ENCODE measurements at regions not wholly inside any gene's neighbourhood (a gene's known extent, or its start where the extent isn't known, plus 50 kb on each side); places are given as distances from the start of the nearest gene placed in this dataset.

DNA sequence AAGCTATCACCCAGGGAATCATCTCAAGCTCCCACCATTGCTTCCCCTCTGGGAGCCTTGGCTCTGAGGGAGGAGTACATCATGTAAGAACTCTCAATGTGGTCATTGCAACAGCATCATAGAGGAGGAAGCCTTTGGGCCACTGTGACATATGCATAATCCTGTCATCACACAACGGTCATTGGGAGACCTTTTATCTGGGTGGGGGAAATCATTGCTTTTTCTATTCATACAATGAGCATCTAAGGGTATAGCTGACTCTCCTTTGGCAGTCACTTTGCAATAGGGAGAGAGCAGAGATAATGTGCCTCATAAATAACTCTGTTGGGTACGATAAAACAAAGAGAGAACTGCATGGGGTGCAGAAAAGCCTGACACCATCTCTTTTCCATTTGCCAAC, 155.2 kb upstream of the KCNIP4 start:
- DNase-seq, result no peak

DNA sequence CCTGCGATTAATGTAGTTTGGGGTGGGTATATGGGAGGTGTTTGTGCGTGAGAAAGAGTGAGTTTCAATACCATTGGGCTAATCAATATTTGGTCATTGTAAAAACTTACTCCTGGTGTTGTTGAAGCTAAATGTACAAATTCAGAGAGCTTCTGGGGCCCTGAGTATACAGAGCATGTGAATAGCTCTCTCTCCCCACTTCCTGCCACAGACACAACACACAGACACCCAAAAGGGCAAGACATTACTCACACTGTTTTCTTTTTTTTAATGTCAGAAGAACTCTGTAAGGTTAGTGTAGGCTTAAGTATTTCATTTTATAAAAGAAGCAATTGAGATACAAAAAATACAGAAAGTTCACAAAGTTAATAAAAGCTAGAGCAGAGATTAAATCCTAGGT, 151.3 kb upstream of the KCNIP4 start:
- no peak for DNase-seq

DNA sequence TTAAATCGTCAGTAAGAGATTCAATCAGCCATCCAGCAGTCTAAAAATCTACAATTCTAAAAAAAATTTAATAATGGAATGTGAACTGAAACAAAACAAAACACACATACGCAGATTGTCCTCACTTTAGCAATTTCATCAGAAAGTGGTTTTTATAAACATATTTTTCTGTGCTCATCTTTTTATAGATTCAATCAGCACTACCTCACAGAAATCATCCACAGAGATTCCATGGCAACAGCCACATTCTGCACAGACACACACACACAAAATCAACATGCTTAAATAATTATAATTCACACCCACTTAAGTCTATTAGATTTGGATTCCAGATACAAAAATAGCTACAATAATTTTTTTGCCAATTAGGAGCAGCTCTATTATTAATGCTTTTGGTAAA, 149.0 kb upstream of the KCNIP4 start:
- no peak for DNase-seq

DNA sequence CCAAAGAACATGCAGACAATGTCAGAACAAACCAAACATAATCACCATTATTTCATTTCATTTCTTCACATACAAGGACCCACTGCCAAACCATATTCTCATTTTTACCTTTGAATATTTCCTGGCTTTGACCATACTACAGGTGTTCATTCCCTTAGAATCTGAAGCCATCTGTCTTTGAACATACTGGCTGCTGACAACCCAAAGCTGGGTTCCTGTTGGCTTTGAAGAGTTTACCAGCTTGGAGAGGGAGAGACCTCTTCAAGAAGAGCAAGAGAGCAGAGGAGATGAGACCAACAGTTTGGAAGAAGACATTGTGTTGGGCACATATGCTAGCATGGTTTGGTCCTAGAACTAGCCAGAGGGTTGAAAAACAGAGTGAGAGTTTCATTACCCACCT, 145.6 kb upstream of the KCNIP4 start:
- DNase-seq, result no peak

DNA sequence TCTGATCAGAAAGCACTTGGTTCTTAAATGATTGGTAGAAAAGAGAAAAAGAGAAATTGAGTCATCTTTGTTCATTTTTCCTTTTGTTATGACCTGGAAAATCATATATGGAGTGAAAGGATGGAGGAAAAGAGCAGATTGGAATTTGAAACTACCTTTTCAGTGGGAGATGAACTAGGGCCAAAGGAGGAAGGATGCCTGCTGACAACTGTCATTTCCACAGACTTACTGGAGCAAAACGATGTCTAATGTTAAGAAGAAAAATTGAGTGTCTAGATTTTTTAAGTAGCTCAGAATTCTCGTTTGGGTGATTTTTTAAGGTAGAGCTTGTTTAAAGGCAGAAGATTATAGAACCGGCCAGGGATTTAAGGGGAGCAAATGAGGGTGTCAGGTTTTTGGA, 144.6 kb upstream of the KCNIP4 start:
- DNase-seq, result no peak

DNA sequence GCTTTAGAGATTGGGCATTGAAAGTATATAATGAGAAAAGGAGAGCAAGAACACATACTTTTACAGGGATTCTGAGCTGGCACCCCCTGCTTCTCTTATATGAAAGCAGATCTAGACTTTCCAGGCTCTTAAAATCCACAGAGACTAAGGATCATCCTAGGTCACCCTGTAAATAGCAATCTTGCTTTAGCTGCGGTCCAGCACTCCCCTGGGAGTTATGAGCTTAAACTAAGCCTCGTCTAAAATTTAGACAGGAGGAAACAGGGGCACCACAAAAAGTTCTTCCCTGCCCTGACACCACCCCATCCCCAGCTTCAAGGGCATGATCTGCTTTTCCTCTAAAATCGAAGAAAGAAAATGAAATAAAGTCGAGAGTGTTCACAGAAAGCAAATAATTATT, 143.3 kb upstream of the KCNIP4 start:
- DNase-seq, result no peak

DNA sequence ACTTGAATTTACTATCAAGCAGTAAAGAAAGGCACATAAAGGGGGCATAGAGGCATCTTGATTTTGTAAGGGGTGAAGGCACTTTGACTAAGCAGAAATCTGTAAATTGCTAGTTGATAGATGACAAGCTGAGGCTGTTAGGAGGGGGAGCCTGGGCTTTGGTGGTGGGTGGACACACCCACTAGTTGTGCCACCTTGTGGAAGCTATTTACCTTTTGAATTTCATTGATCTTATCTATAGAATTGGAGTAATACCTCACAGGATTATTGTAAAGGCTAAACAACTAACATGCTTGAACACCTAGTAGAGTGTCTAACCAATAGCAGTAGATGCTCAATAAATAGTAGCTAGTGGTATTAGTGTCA, 142.8 kb upstream of the KCNIP4 start:
- DNase-seq, result no peak

DNA sequence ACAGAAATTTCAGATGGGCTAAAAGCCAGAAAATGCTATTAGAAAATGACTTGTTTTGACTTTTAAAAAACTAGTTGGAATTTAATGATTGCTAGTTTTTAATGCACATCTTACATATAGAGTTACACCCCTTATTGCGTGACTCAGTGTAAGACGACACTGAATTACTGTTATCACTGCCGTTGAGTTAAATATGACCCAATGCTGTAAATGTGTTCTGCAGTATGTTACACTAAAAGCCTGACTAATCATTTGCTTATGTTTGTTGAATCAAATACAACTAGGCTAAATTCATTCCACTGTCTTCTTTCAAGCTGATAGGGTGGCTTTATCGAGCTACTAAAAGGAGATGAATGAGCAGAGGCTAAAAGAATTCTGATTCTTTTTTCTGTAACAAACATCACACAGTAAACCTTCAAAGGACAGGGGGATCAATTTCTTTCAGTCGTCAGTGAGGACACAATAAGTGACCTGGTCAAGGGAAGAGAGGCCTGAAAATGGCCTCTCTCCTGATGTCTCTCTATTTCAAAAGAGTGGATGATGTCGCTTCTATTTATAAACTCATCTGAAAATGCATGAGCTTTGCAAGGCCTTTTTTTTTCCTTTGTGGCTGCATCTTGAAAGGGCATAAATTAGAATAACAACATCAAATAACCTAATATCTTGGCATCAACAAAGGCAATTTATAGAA, 142.2 kb upstream of the KCNIP4 start:
- DNase-seq, result no peak

DNA sequence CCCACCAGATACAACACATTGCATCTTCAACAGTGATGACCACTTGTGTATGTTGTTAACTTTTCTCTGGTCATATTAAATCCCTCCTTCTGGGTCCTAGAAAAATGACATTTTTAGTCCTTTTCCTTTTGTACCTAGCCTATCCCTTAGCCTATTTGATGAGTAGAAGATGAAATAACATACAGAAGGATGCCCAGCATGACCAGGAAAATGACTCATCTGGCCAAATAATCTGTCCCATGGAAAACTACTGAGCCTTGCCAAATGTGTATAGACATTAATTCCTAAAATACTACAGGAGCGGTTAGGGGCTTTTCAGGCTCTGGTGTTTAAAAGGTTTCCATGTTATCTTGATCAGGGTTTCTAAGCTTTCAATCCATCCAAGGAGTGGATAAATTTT, 129.0 kb upstream of the KCNIP4 start:
- DNase-seq, result no peak

DNA sequence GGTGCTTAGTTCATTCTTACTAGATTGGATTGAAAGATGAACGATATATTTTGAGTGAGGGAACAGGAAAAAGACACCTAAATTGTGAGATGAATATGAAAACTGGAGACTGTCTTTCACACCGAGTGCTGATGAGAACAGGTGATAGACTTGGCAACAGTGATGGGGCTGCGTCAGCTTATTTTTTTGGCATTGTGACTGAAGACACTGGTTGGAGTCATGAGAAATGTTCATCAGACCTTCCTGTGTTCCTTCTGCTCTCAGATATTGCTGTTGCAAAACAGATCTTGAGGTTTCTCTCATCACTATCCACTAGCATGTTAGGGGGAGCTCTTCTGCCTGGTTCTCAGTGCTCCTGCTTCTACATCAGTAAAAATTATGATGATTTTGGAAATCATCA, 124.2 kb upstream of the KCNIP4 start:
- no peak for DNase-seq

DNA sequence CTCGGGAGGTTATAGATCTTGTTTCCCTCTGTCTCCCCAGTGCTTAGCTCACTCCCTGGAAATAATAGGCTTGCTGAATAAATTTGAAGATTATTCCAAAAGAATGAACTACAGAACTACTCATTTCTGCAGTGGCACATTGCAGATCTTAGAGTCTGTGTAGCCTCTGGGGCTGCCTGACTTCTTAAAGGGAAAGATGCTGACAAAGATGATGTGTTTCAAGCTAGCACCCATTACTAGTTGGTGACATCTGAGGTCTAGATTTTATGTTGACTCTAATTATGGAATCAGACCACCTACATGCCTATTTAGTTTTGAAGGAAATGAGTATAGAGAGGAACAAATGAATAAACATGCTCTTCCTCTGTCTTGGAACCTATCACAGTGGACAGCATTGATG, 123.7 kb upstream of the KCNIP4 start:
- no peak for DNase-seq

DNA sequence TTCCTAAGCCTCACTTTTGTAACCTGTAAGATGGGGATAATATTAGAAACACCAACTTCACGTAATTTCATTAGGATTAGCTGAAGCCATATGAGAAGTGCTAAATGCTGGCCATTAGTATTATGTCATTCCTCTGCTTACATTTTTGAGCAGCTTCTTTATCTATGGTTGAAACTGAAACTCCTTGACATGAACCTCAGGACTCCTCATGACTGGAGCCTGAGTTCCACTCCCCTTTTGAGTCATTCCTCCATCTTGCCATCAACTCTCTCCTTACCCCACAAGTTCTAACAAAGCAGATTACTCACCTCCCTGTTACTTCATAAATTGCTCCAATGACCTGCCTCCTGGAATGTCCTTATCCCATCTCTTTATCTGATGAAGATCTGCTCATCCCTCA, 123.2 kb upstream of the KCNIP4 start:
- no peak for DNase-seq

DNA sequence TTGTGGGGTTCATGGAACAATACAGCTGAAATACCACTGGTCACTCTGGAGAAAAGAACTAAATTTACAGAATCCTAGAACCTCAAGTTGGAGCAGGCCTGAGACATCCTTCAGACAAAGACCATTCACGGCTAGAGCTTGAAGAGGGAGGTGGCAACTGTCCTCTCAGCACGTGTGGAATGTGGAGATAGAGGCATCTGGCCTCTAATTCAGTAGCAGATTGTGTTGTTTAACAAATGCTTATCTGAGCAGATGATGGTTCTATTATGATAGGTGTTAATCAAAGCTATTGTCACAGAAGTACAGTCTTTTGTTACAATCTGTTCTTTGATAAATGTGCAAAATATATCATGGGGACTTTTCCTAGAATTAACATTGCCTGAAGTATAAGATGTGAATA, 121.7 kb upstream of the KCNIP4 start:
- DNase-seq, result no peak

DNA sequence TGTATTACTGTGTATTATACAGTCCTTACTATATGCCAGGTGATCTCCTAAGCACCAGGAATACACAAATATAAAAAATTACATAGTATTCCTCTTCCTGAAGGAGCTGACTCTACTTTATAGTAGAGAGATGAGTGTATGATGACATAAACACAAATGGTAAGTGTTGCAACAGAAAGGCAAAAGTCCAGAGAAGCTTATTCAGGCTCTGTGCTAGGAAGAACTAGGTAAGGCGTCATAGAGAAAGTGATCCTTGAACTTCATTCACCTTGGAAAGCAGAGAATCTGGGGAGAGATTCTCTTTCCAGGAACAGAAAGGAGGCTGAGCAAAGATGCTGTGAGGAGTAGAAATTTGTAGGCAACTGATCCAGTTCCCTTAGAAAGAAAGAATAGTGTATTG, 115.0 kb upstream of the KCNIP4 start:
- DNase-seq, result no peak

DNA sequence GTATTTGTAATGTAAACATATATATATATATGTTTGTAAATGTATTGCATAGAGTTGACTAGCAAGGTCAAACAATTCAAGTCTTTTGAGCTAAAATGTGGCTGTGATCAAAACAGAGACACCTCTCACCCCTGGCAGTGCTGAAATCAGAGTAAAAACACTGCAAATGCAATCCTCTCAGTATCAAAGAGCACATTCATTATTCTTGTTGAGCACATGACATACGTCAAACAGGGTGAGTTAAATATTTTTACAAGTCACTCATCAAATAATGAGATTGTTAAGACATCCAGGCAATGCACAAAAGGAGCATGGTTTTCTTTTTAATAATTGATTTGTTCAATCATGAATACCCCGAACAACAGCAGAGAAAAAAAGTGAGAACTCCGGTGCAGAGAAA, 114.1 kb upstream of the KCNIP4 start:
- no peak for DNase-seq

DNA sequence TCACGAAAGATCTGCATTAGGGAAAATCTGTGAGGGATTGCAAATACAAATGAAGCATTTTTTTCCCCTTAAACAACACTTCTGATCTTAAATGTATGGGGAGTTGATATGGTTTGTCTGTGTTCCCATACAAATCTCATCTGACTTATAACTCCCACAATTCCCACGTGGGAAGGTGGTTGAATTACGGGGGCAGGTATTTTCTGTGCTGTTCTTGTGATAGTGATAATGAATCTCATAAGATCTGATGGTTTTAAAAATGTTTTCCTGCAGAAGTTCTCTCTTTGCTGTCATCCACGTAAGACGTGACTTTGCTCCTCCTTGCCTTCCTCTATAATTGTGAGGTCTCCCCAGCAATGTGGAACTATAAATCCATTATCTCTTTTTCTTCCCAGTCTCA, 107.4 kb upstream of the KCNIP4 start:
- DNase-seq, result no peak

DNA sequence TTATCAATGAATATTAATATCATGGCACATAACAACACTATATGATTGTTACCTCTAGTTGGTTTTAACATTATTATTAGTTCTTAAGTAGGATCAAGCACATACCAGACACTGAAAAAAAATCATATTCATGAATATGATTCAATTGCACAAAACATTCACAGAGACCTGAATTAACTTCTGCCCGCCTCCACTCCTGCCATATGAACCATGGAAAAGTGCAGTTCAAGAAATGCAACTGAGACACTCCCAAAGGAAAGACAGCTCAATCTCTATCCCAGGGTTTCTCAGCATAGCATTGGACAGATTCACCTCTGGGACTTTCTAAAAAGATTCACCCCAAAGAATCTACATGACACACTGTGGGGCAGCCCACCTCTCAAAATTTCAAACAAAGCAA, 103.5 kb upstream of the KCNIP4 start:
- DNase-seq, result no peak

DNA sequence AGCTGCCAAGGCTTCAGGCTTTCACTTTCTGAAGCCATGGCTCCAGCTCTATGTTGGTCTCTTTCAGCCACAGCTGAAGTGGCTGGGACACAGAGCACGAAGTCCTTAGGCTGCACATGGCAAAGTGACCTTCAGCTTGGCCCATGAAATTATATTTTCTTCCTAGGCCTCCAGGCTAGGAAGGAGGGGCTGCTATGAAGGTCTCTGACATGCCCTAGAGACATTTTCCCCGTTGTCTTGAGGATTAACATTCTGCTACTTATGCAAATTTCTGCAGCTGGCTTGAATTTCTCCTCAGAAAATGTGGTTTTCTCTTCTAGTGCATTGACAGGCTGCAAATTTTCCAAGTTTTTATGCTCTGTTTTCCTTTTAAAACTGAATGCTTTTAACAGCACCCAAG, 99.8 kb upstream of the KCNIP4 start:
- no peak for DNase-seq

DNA sequence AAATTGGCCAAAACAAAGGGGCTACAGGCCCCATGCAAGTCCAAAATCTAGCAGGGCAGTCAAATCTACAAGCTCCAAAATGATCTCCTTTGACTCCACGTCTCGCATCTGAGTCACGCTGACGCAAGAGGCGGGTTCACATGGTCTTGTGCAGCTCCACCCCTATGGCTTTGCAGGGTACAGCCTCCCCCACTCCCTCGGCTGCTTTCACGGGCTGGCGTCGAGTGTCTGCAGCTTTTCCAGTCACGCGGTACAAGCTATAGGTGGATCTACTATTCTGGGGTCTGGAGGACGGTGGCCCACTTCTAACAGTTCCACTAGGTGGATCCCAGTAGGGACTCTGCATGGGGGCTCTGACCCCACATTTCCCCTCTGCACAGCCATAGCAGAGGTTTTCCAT, 99.2 kb upstream of the KCNIP4 start:
- DNase-seq, result no peak

DNA sequence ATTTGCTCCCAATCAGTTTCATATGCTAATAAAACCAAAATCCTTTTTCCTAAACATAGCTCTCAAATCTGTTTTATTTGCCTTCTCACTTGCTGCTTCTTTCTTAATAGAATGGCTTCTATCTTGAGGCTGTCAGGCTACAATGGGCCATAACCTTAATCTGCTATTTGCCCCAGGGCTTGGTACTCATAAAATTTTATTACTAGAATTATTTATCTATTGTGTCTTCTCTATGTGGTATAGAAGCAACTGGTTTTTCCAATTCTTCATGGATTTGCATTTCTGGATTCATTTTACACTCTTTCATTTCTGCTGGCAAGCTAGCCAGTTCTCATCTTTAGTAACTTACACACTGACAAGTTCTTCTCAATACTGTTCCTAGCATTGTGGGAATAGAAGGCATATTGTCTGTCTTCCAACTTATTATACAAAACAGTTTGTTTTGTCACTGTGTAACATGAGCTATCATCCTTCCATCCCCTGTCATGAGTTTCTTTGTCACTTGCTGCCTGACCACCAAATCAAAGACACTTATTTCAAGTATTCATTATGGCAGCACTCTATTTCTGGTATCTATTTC, 96.6 kb upstream of the KCNIP4 start:
- DNase-seq, result no peak

DNA sequence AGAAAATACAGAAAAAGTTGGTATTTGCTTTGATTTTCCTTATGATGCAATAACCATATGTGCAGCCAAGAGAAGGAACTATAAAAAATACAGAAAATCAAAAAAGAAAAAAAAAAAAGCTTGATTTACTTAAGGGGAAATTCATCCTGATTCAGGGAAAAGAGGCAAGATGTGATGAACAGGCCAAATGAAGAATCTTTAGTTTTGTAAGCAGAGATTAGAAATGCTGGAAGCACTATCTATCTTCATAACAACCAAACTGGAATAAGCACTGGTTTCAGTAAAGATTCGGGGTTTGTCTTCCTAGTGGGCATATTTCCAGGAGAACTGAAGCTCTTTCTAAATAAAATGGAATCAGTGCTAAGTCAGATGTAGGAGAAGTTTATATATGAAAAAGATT, 82.9 kb upstream of the KCNIP4 start:
- no peak for DNase-seq

DNA sequence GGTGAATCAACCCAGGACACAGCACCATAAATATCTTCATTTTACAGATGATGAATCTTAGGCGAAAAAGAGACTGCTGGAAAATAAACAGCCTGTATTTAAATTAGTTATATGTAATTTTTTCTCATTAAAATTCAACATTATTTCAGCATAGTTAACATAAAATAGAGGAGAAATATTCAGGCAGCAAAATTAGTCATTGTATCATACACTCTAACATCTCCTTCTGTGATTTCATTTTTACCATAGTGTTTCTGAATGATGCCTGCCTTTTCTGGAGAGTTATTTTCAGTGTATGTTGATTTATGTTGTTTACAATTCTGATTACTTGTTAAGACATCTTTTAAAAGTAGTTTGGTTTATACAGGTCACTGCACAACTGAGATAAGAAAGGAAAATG, 82.3 kb upstream of the KCNIP4 start:
- no peak for DNase-seq

DNA sequence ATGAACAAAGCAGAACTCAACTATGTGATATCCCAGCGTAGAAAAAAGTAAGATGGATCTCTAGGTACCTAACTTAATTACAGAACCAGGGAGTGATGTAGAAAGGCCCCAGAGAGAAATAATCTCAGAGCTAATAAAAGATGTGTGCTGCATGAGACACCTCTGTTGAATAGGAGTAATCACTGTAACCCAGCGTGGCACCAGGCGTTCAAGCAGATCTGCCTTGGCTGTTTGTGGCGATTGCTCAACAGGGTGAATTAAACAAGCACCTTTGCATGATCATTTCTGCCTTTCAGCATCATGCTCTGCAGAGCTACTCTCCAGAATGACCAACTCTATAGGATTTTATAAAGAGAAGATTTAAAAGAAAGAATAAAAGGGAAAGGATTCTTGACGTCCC, 81.7 kb upstream of the KCNIP4 start:
- DNase-seq, result no peak

DNA sequence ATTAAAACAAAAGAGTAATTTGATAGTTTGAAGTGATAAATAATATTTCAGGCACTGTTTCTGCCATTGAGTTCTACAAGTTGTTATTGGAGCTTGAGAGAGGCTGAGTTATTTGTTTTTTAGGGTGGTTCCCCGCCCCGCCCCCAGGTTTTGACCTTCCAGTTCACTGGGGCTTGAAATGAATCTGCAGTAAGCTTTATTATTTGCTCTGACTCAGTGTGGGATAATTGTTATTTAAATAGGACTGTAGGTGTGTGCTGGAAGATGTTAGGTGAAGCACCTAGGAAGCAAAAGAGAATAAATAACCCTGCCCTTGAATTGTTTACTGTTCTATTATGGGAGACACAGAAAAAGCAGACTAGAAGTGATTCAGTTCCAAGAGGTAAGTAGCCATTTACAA, 81.2 kb upstream of the KCNIP4 start:
- no peak for DNase-seq

DNA sequence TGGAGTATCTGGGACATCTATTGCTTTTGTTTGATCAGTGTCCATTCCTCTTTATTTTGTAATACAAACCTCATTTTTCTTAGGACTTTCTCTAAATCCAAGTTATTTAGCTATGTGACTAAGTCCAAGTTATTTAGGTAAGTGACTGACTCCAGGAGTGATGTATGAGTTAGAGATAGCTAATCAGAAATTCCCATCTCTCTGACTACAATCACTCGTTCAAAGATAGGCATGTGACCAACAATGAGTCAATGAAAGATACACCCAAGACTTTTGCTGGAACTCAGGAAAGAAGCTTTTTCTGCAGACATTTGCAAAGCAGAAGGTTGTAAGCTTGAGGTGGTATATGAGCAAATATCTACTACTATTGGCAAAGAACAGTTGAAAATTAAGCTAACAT, 72.5 kb upstream of the KCNIP4 start:
- DNase-seq, result no peak
